Type B pancreatic cell (in vitro differentiated cells): ENCODE measurements at regions not wholly inside any gene's neighbourhood (a gene's known extent, or its start where the extent isn't known, plus 50 kb on each side); places are given as distances from the start of the nearest gene placed in this dataset.

Experiments used
- DNase-seq: peaks from one replicate; pipeline ENCODE4 v3.0.0; 2021; ENCODE audit warnings: mixed read lengths; ENCODE audit not compliant: unreplicated experiment; ENCODE audit errors: extremely low spot score
- H3K27ac Mint-ChIP-seq: 2 replicates; pipeline ENCODE4 v1.8.0; 2021; ENCODE audit warnings: mild to moderate bottlenecking, mixed read lengths
- H3K27me3 Mint-ChIP-seq: 2 replicates; pipeline ENCODE4 v1.8.0; 2021; ENCODE audit warnings: mixed read lengths
- H3K36me3 Mint-ChIP-seq: 2 replicates; pipeline ENCODE4 v1.8.0; 2021; ENCODE audit warnings: mixed read lengths
- H3K4me1 Mint-ChIP-seq: one replicate; pipeline ENCODE4 v1.8.0; 2021; ENCODE audit warnings: mixed read lengths; ENCODE audit not compliant: unreplicated experiment
- H3K4me3 Mint-ChIP-seq: 2 replicates; pipeline ENCODE4 v1.8.0; 2021; ENCODE audit warnings: mild to moderate bottlenecking, mixed read lengths
- H3K9me3 Mint-ChIP-seq: 2 replicates; pipeline ENCODE4 v1.8.0; 2021; ENCODE audit warnings: mixed read lengths
- TF ChIP-seq, protein P1 (sequence below): fragments of 200-600 bp; sonication (generic); conservative IDR thresholded peaks from 2 replicates; pipeline ENCODE4 v1.5.0; 2021; ENCODE audit warnings: antibody characterized with exemption, mild to moderate bottlenecking

DNA sequence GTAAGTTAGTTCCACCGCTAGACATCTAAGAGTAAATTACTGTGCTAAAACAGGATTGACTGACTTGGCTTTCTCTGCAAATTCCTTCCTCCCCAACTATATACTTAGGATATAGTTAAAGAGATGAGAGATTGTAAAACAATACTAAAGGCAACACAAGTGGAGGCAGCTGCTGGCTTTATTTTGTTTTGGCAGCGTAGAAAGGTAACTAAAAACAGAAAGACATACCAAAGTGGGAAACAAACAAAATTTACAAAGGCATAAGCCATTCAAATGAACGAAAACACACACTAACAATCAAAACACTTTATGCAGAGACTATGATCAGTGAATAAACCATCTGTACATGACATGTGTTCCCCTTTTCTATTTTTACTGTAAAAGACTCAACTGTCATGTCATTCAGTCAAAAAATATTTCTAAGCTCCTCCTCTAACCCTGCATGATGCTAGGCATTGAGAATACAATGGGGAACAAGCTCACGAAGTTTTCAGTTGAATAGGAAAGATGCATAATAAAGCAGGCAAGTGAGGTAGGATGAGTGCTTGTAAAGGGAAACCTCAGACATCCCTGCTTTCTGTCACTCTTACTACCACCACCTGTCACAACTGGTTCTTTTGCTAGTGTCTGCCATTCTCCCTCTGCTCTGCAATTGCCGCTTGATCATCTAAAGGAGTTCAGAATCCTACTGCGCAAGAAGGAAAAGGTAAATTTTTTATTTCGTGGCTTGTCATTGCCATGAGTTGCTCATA lies 64.2 kb upstream of the COL1A2 start:
- no peaks in the 10 kb centered on the region for H3K9me3 Mint-ChIP-seq
- DNase-seq = no peak
- no peaks in the 10 kb centered on the region for H3K27me3 Mint-ChIP-seq
- peaks cover 7% of the 10 kb centered on the region for H3K4me1 Mint-ChIP-seq
- H3K36me3 Mint-ChIP-seq = no peaks in the 10 kb centered on the region
- TF ChIP-seq, protein P1, sequence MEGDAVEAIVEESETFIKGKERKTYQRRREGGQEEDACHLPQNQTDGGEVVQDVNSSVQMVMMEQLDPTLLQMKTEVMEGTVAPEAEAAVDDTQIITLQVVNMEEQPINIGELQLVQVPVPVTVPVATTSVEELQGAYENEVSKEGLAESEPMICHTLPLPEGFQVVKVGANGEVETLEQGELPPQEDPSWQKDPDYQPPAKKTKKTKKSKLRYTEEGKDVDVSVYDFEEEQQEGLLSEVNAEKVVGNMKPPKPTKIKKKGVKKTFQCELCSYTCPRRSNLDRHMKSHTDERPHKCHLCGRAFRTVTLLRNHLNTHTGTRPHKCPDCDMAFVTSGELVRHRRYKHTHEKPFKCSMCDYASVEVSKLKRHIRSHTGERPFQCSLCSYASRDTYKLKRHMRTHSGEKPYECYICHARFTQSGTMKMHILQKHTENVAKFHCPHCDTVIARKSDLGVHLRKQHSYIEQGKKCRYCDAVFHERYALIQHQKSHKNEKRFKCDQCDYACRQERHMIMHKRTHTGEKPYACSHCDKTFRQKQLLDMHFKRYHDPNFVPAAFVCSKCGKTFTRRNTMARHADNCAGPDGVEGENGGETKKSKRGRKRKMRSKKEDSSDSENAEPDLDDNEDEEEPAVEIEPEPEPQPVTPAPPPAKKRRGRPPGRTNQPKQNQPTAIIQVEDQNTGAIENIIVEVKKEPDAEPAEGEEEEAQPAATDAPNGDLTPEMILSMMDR = no peak
- no peak overlapping the region for H3K27ac Mint-ChIP-seq
- no peak overlapping the region for H3K4me3 Mint-ChIP-seq

DNA sequence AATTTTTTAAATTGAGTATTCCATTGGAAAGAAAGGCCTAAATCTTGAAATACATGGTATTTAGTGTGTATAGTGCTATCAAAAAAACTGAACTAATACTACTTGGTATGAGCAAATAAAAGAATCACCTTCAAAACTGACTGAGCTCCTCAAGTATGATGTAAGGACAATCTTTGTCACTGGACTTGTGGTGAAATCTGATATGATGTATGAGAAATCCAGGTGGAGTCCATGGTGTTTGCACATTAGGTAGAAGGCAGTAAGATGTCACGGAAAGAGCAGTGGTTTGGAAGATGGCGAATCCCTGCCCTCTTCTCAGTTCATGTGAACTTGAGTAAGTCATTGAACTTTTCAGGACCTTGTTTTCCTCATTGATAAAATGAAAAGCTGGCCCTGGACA lies 62.1 kb upstream of the COL1A2 start:
- Mint-ChIP-seq H3K36me3 (no peaks in the 10 kb centered on the region), H3K9me3 (no peaks in the 10 kb centered on the region), H3K4me3 (no peak overlapping the region), H3K27me3 (no peaks in the 10 kb centered on the region), H3K4me1 (peaks cover 8% of the 10 kb centered on the region), H3K27ac (no peak overlapping the region)
- DNase-seq = no peak
- TF ChIP-seq, protein P1 = no peak

DNA sequence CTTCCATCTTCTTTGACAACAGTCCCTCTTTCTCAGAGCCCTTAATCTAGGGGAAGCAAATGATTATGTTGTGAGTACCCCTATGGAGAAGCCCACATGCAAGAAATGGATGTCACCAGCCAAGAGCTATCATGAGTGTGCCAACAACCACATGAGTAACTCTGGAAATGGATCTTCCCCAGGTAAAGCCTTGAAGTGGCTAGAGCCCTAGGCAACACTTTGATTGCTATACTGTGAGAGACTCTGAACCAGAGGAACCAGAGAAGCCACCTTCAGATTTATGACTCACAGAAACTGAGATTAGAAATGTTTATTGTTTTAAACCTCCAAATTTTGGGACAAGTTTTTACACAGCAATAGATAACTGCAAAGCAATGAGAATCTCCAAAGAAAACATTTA lies 60.9 kb upstream of the COL1A2 start:
- TF ChIP-seq, protein P1 = no peak
- Mint-ChIP-seq H3K27ac (no peak overlapping the region), H3K9me3 (no peaks in the 10 kb centered on the region), H3K4me3 (no peak overlapping the region), H3K27me3 (no peaks in the 10 kb centered on the region), H3K4me1 (peaks cover 20% of the 10 kb centered on the region), H3K36me3 (no peaks in the 10 kb centered on the region)
- DNase-seq = no peak

DNA sequence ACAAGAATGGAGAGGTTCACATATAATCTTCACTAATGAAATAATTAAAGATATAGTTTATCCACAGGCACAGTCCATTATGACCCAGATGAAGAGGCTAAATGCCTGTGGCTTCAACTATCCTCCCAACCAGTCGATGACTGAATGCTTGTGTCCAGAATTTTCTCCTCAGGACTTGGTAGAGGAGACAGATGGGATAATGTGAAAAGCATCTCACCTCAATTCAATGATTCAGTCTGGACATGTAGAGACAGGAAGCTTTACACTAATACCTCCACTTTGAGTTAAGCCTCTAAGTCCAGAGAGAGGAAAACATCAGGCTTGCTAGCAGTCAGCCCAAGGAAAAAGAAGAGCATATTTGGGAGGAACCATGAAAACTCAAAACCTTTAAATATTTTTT lies 59.1 kb upstream of the COL1A2 start:
- Mint-ChIP-seq H3K9me3 (no peaks in the 10 kb centered on the region), H3K36me3 (no peaks in the 10 kb centered on the region), H3K27me3 (no peaks in the 10 kb centered on the region), H3K27ac (no peak overlapping the region), H3K4me3 (no peak overlapping the region), H3K4me1 (peaks cover 25% of the 10 kb centered on the region)
- no peak for DNase-seq
- TF ChIP-seq, protein P1 = no peak

DNA sequence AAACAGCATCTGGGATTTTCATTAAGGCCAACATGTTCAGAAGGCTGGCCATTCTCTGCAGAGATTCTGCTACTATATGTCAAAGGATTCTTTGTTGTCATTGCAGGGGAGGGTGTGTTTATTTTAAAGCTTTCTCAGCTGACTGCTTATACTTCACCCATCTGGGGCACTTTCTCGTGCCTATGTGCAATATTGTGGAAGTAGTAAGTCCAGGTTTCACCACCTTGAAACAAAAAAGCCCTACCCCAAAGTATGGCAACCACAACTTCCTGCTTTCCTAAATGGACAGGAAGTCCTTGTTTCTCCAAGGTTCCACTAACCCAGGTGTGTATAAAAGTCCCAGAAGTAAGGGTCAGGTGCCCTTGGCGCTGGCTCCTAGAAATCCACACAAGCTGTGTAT lies 58.7 kb upstream of the COL1A2 start:
- H3K9me3 Mint-ChIP-seq = no peaks in the 10 kb centered on the region
- H3K27ac Mint-ChIP-seq = no peak overlapping the region

More for the DNA sequence above, 58.7 kb upstream of the COL1A2 start:
- Mint-ChIP-seq H3K36me3 (no peaks in the 10 kb centered on the region), H3K27me3 (no peaks in the 10 kb centered on the region), H3K4me3 (no peak overlapping the region), H3K4me1 (peaks cover 24% of the 10 kb centered on the region)
- no peak for DNase-seq
- TF ChIP-seq, protein P1 = no peak
